AG09319 (cell line): ENCODE measurements at regions not wholly inside any gene's neighbourhood (a gene's known extent, or its start where the extent isn't known, plus 50 kb on each side); places are given as distances from the start of the nearest gene placed in this dataset.

Experiments
- DNase-seq: peaks from one replicate; pipeline ENCODE4 v3.0.0-alpha.2; 2010; ENCODE audit warnings: low read depth; ENCODE audit errors: extremely low read depth
- CTCF ChIP-seq: IDR thresholded peaks from 2 replicates; pipeline ENCODE4 v1.5.1; 2011; ENCODE audit warnings: low read depth, mild to moderate bottlenecking, inconsistent platforms, low read length, moderate library complexity

- peak; percentile 7 for DNase-seq
- TF ChIP-seq CTCF, result peak; percentile 94
These were observed 66.9 kb upstream of the LRIF1 start for GRCh38 chr1:111030590-111030989.

GRCh38 chr1:111025109-111025508 lies 61.4 kb upstream of the LRIF1 start:
- no peak for TF ChIP-seq CTCF

GRCh38 chr1:111015222-111015621 lies 51.5 kb upstream of the LRIF1 start:
- no peak for TF ChIP-seq CTCF
- DNase-seq, result no peak

More at GRCh38 chr1:111025109-111025508, 61.4 kb upstream of the LRIF1 start:
- no peak for DNase-seq
